ENCODE measurements at regions not wholly inside any gene's neighbourhood (a gene's known extent, or its start where the extent isn't known, plus 50 kb on each side); places are given as distances from the start of the nearest gene placed in this dataset.

DNA sequence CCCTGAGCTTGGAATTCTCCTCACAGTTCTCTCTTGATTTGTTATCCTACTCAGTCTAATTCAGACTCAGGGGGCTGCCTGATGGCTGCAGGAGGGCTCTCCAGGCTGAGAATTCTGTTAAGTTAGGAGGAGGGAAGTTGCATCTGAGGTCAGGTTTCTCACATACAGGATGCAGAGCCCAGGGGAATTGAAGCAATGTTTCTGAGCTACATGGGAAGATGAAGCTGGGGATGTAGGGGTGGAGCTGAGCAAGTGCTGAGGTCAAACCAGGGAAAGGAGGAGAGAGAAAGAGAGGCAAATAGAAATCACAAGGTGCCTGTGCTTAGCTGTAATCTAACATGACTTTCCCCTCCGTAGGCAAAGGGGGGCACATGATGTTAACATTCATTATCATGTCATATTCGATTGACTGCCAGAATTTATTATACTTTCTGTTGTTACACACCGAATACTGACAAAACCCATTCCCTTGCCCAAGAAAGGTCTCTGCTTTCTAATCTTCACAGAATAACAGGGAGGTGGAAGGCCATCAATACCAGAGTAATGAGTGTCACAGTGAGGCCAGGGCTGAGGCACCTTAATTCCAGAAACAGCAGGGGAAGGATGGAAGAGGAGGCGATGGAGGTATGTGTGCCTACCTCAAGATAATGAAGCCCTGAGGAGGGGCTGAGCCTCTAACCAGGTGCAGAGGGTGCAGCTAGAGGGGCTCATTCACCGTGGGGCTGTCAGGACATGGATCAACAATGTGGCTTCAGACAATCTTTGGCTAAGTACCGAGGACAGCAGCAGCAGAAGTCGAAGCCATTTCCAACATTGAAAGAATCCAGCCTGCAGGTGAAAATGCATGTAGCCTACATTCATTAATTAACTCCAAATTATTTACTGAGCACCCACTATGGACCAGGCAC, 205.4 kb upstream of the SNX19 start:
- TF ChIP-seq POLR2A (IDR thresholded peaks at IDR 0.05): no peak
- TF ChIP-seq, protein P1, sequence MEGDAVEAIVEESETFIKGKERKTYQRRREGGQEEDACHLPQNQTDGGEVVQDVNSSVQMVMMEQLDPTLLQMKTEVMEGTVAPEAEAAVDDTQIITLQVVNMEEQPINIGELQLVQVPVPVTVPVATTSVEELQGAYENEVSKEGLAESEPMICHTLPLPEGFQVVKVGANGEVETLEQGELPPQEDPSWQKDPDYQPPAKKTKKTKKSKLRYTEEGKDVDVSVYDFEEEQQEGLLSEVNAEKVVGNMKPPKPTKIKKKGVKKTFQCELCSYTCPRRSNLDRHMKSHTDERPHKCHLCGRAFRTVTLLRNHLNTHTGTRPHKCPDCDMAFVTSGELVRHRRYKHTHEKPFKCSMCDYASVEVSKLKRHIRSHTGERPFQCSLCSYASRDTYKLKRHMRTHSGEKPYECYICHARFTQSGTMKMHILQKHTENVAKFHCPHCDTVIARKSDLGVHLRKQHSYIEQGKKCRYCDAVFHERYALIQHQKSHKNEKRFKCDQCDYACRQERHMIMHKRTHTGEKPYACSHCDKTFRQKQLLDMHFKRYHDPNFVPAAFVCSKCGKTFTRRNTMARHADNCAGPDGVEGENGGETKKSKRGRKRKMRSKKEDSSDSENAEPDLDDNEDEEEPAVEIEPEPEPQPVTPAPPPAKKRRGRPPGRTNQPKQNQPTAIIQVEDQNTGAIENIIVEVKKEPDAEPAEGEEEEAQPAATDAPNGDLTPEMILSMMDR (IDR thresholded peaks at IDR 0.05): no peak
- Histone ChIP-seq H3K36me3 (replicated peaks in 1 of 2; ENCODE audit: insufficient read depth in 1 of 2, low read depth in 2 of 2) (no peaks in the 10 kb centered on the region), H3K27me3 (no peaks in the 10 kb centered on the region), H3K27ac (no peak overlapping the region), H3K4me1 (no peaks in the 10 kb centered on the region), H3K9me3 (no peaks in the 10 kb centered on the region), H3K4me3 (no peak overlapping the region)
- no peak for DNase-seq
- WGBS, 2 donors: 40 to 41% methylated on average over 7 of the region's 7 CpGs
- ATAC-seq: no peak
- intact Hi-C loops (cut with DNase I): no loop called here

- Histone ChIP-seq H3K36me3 (replicated peaks in 1 of 2; ENCODE audit: insufficient read depth in 1 of 2, low read depth in 2 of 2) (no peaks in the 10 kb centered on the region), H3K4me1 (no peaks in the 10 kb centered on the region), H3K27me3 (no peaks in the 10 kb centered on the region), H3K27ac (no peak overlapping the region), H3K9me3 (peaks cover 0 to 7% (median 0%) of the 10 kb centered on the region in 3 donors), H3K4me3 (no peak overlapping the region)
- intact Hi-C loops (cut with DNase I): no loop called here
- no peak for ATAC-seq
- no peak for DNase-seq
- TF ChIP-seq, protein P1 (IDR thresholded peaks at IDR 0.05): no peak
- 52% methylated on average over 5 of the region's 5 CpGs for WGBS, 2 donors
Observed at GRCh38 chr11:131122448-131122847, 206.2 kb upstream of the SNX19 start.

DNA sequence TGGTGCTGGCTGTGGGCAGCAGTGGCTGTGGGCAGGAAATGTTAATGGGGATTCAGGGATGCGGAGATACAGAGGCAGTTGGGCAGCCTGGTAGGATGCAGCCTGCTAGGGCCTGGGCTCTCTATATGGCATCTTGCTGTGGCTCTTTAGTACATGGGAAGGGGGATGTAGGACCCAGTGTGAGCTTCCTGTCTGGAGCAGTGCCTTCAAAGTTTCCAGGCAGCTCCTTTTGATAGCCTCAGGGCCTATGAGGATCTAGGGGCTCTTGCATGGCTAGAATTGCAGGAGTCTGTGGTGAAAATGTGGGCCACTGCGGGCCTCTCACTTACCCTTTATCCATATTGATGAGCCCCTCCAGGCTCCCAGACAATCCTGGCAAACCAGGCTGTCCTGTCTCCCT, 213.2 kb upstream of the SNX19 start:
- WGBS, 2 donors: 89 to 91% methylated on average over 2 of the region's 2 CpGs
- H3K27me3 ChIP-seq: no peaks in the 10 kb centered on the region
- ATAC-seq: no peak
- intact Hi-C loops (cut with DNase I): no loop called here
- H3K4me1 ChIP-seq: no peaks in the 10 kb centered on the region
- H3K36me3 ChIP-seq (replicated peaks in 1 of 2; ENCODE audit: insufficient read depth in 1 of 2, low read depth in 2 of 2): no peaks in the 10 kb centered on the region
- no peak overlapping the region for H3K27ac ChIP-seq
- TF ChIP-seq POLR2A (IDR thresholded peaks at IDR 0.05): no peak
- TF ChIP-seq, protein P1 (IDR thresholded peaks at IDR 0.05): no peak
- DNase-seq: no peak
- no peak overlapping the region for H3K4me3 ChIP-seq
- H3K9me3 ChIP-seq: peaks cover 0 to 13% (median 0%) of the 10 kb centered on the region in 3 donors

- ATAC-seq: no peak
Observed at GRCh38 chr11:131135611-131136010, 219.3 kb upstream of the SNX19 start.

DNA sequence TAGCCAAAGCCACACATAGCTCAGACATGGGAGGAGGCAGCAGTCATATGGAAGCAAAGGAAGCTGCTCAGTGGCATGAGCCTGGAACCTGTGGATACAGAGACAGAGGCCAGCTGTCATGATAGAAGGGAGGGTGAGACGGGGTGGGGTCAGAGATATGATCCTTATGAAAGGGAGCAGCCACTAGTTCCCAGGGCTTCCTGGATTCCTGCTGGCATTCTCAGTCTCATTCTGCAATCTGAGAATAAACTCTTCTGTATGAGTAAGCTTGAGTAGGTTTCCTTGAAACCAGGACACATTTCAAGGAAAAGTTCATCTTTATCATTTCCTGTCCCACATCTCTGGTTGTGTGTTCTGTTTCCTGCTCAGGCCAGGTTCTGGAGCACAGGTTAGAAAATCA, 220.2 kb upstream of the SNX19 start:
- no peak for TF ChIP-seq POLR2A (IDR thresholded peaks at IDR 0.05)
- TF ChIP-seq, protein P1 (IDR thresholded peaks at IDR 0.05): no peak
- DNase-seq (no peak), ATAC-seq (no peak)
- 75% methylated on average over 1 of the region's 1 CpG; no CpG with 5 or more reads in 1 of the 2 donors for WGBS, 2 donors
- Histone ChIP-seq H3K9me3 (no peaks in the 10 kb centered on the region), H3K4me3 (no peak overlapping the region), H3K27me3 (no peaks in the 10 kb centered on the region), H3K36me3 (replicated peaks in 1 of 2; ENCODE audit: insufficient read depth in 1 of 2, low read depth in 2 of 2) (no peaks in the 10 kb centered on the region), H3K27ac (no peak overlapping the region), H3K4me1 (no peaks in the 10 kb centered on the region)
- intact Hi-C loops (cut with DNase I): no loop called here

More at GRCh38 chr11:131135611-131136010, 219.3 kb upstream of the SNX19 start:
- DNase-seq: no peak
- intact Hi-C loops (cut with DNase I): no loop called here
- no peaks in the 10 kb centered on the region for H3K4me1 ChIP-seq
- no peak overlapping the region for H3K4me3 ChIP-seq
- WGBS, 2 donors: 35 to 52% methylated on average over 3 of the region's 3 CpGs
- H3K36me3 ChIP-seq (replicated peaks in 1 of 2; ENCODE audit: insufficient read depth in 1 of 2, low read depth in 2 of 2): no peaks in the 10 kb centered on the region
- TF ChIP-seq POLR2A (IDR thresholded peaks at IDR 0.05): no peak
- H3K27ac ChIP-seq: no peak overlapping the region
- H3K27me3 ChIP-seq: no peaks in the 10 kb centered on the region
- no peaks in the 10 kb centered on the region for H3K9me3 ChIP-seq
